ENCODE measurements at regions not wholly inside any gene's neighbourhood (a gene's known extent, or its start where the extent isn't known, plus 50 kb on each side); places are given as distances from the start of the nearest gene placed in this dataset.

DNA sequence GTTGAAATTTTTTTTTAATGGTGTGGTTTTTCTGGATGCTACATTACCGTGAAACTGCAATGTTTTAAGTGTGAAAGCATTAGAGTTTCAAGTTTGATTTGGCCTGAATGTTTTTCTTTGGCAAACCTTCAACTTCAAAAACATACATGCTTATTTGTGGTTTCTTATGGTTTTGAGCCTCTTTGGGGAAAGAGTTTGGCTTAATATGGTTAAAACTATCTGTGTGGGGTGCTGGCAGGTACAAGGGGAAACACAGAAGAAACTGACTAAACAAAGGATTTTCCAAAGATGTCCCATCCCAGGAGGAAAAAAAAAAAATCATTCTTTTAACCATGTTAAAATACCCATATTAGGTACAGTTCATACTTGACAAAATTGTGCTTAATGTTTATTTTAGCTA is 121.1 kb downstream of the HGF start:
- FAIRE-seq: no peak

DNA sequence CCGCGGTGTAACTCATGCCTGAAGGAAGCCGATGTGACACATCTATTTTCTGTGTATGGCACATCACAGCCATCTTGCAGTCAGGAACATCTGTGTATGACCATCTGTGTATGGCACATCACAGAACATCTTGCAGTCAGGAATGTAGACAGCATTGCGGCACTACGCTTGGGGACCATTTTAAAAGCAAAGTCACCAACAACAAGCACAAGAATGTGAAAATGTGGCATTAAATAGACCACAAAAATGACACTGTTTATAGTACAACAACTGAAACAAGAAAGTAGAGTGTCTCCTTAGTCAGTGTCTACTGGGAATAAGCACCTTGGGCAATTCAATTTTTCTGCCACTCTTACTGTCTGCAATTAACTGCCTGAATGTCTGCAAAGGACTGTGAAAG is 124.4 kb downstream of the HGF start:
- no peak for FAIRE-seq

DNA sequence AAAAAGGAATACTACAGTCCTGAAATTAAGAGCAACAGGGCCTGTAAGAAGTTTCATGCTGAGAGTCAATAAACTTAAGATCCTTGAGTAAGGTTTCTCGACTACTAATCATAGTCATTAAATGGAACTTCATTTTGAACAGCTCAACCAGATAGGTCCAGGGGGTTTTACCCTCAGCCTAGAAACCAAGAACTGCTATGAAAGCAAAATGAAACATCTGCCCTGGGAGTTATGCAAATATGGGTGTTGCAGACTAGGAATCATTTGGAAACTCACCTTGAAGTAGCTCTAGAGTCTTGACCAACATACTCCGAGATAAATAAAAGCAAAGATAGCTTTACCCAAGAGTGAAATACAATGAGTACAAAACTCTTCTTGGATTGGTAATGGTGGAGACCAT is 128.0 kb downstream of the HGF start:
- no peak for FAIRE-seq

DNA sequence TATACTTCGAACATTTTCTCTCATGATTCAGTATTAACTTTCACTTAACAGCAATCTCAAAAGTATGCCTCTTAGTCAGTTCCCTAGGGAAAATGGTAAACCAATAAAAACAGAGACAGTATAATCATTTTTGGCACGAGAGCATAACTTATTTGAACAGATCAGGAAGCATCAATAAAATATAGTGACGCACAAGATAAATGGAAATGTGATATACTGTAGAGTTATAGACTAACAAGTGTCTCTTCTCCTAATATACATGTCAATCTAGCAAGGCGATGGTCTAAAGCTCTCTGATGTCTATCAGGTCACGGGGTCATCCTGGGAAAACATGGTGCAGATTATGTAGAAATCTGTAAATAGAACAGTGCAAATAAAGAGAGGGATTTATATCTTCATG is 131.6 kb downstream of the HGF start:
- FAIRE-seq: no peak

DNA sequence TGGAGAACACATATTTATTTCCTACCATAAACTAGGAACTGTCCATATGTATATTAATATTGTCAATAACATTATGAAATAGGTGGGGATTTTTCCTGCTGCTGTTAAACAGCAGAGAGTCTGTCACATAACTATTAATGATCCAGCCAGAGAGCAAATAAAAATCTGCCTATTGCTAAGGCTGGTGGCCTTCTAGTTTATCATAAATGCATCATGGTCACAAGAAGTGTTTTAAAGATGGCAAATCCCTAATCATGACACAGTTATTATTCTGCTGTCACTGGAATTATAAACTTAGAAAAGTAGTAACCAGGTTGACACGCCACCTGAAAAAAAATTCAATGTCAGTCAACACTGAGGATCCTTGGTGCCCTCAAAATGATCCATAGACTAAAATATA is 132.3 kb downstream of the HGF start:
- FAIRE-seq: no peak

DNA sequence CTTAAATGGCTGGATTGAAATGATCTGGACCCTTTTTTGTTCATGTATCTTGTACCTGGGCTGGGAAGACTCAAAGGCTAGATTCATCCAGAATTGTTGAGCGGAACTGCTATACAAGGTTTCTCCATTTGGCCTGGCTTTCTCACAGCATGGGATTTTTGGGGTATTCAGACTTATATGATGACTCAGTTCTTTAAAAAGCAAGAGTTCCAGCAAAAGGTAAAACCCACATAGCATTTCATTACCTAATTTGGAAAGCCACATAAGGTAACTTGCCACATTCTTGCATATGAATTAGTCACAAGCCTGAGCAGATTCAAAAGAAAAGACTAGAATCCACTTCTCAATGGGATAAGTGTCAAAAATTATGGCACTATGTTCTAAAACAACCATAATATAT is 137.4 kb downstream of the HGF start:
- FAIRE-seq: no peak

DNA sequence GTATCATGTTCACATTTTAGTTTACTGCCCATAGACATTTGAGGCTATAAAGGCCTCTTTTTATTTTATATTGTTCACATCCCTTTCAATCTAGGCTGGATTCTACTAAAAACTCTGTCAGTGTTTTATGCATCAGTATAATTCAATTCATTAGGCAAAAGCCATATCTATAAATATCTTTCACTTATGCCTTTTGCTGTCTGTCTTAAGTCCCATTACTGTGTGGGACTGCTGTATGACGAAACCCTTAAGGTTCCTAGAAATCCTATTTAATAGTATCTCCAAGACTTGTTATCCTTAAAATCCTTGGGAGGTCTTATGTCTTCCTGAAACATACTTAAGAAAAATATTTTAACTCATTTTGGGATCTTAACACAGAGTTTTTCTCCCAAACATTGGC is 139.2 kb downstream of the HGF start:
- FAIRE-seq: no peak

DNA sequence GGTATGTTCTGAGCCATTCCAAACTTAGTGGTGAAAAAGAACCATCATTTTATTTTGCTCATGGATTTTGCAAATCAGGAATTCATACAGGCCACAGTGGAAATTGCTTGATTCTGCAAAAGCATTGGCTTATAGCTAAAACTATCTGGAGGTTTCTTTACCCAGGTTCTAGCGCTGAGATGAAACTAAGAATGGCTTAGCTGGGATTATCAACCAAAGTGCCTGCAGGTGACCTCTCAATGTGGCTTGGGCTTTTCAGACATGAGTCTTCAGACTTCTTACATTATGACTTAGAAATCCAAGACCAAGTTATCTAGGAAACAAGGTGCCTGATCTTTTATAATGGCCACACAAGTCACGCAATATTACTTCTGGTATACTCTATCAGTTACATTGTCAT is 140.1 kb downstream of the HGF start:
- no peak for FAIRE-seq

DNA sequence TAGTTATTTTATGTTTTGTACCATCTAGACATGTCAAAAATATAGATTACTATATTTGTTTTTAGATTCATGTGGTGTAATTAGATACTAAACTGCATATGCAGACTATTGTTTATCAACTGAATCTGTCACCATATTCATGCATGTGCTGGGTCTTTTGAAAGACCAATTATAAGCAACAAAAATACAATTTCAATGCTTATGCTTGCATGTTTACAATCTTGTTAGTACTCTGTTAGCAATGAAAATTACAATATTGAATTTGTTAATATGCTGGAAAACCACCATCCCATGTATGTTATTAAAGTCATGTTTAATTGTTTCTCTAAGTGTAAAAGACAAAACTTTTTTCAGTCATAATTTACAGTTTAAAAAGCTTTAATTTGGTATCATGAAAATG is 140.9 kb downstream of the HGF start:
- FAIRE-seq: peak; percentile 64

DNA sequence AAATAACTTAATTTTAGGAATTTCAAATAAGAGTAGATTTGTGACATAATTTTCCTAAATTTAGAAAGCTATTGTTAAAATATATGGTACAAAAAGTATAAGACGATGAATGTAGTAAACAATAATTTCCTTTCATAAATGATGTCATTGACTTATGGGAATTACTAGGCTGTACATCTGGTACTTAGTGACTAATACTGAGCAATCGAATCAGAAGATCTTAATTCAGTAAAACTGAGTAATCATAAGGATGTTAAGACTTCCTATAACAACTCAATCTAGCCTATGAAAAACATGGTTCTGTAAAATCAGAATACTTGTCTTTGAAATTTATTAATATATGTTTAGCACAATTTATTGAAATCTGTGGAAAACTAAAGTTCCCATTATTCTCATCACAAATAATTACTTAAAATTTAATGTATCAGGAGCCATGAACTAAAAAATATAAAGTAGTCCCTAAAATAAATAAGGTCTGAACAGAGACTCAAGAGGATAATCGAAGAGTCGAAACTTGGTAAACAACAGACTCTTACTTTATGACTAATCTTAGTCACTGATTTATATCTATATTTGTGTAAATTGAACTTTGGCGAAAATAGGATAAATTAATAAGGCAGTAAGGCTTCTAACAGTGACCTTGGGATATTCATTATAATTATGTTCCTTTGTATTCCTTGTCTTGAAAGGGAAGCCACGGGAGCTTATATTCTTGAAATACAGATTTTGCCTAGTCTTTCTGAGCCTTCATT is 142.1 kb downstream of the HGF start:
- FAIRE-seq: no peak

DNA sequence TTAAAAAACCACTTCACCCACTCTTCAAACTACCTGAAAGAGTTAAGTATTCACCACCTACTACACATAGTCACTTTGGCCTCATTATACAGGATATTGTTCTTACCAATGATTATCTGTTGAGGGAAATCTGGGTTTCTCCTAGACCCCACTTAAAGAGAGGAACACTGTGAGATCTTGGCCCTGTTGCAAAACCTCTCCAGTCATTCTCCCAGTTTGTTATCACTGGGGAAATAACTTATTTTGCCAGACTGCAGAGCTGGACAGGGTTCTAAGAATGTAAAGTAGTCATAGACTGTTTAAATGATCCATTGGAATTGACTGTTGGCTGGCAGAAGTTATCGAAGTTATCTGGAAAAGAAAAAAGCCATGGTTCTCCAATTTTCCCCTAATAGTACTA is 143.8 kb downstream of the HGF start:
- FAIRE-seq: no peak

DNA sequence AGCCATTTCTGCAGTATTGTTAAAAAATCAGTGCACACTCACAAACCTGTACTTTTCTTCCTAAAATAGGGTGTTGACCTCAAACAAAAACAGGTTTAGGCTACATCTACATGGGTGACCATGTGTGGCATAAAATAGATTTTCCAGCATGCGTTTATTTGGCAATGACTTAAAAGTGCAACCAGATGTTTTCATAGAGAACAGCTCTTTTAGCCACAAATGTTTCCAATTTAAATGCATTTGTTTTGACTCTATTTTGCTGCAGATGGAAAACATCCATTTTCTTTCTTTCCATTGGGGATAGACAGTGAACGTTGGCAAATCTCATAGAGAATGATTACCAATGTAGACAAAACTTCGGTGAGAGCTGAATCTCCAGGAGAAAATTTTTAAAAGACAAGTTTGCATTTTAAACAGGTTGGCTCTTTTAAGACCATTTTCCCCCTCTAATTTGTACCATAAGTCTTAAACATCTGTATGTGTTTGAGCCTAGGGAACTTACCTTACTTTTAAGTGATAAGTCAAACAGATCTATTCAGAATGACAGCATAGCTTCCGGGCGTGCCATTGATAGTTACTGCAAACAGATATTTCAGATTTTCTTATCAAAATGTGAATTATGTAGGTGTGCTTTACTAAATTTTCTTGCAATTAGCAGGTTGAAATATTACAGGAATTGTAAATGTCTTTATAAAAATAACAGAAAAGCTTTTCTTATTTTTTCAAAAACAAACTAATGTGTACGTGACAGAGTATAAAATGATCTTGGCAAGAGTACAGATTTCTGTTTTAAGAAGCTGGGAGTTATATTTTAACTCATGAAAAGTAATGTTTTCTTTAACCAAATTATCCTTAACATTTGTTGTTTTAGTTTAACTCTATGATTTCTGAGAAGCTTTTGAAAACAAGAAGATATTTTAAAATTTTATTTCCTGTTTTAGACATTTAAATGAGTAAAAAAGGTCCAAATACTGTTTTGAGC is 144.9 kb downstream of the HGF start:
- no peak for FAIRE-seq

DNA sequence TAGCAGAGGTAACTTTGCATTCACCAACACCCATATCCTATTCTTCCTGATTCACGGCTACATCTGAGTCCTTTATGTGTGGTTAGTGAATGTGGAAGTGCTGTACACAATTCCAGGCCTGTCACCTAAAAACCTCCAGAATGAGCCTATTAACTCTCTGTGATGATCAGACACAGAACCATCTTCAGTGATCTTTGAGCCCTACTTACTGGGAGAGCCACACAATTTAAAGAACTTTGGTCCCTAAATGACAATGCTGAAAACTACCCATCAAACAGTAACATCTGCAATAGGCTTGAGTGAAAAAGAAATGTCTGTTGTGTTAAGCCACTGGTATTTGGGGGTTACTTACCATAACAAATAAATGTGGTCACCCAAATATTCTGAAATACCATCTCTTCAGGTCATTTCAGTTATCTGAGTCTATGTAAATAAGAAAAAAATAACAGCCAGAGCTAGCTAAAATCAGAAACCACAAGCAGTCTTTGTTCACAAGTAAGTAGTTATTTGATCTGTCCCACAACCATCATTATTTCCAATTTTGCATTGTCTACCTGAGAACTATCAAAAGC is 145.7 kb downstream of the HGF start:
- FAIRE-seq: no peak

DNA sequence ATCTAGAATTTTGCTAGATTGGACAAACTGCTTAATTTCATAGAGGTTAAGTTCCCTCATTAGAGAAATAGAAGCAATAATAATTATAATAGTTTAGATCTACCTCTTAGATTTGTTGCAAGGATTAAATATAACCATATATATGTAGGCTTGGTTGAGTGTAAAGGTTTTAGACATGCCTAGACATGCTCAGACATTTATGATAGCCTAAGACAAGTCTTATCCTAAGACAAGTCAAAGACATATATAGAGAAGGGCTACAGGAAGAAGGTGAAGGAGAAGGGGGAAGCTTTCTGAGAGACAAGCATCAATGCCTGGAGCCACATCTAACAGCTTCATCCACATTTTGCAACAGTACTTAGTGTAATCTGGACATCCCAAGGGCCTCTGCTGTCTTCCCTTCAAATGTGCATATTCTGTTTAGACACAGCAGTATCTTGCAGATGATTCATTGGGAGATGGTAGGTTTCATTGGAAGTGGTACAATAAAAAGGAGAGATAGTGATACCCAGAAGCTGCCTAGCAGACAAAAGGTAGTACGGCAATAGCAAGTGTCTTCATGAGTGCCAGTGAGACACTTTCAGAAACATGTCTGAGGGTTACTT is 146.5 kb downstream of the HGF start:
- no peak for FAIRE-seq

DNA sequence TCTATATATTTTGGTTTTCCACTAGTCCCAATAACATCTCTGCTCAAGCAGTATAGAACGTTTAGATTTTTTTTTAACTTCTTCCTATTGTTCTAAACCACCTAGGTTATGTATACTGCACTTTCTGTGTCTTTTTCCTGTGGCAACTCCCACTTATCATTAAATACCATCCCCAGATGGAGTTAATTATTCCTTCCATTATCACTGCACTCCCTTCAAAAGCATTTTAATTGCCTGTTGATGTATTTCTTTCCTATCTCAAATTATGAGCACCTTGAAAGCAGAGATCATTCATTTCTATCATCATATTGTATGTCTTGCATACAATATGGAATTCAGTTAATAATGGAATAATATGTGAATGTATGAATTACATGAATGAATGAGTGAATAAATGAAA is 148.0 kb downstream of the HGF start:
- FAIRE-seq: no peak

DNA sequence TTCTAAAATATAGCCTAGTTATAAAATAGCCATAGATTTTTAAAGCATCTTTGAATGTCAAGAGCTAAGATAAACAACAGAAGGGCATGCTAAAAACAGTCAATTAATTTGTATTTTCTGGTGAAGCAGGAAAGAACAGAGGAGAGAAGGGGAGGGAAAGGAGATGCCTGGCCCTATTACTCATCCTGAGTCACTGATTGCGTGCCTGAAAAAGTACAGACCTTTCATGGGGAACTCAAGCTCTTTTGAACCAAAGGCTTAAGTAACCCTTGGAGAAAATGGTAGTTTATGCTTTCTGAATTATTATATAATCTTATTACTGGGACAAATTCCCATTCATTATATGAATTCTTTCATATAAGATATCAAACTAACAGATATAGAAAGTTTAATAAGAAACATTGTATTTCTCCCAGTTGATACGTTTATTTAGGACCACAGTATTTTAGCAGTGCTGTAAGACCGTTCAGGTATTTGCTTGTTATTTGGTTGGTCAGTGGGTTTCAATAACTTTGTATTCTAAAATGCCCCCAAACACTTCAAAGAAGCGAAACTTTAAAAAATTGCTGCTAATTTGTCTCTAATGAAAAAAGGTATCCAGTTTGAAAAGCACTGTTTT is 151.3 kb downstream of the HGF start:
- no peak for FAIRE-seq

DNA sequence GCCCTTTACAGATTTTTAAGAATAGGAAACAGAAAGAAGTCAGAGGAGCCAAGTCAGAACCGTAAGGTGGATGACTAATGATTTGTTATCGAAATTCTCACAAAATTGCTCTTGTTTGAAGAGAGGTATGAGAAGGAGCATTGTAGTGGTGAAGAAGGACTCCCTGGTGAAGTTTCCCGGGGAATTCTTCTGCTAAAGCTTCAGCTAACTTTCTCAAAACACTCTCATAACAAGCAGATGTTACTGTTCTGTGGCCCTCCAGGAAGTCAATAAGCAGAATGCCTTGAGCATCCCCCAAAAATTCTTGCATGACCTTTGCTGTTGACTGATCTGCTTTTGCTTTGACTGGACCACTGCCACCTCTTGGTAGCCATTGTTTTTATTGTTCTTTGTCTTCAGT is 152.9 kb downstream of the HGF start:
- FAIRE-seq: no peak

DNA sequence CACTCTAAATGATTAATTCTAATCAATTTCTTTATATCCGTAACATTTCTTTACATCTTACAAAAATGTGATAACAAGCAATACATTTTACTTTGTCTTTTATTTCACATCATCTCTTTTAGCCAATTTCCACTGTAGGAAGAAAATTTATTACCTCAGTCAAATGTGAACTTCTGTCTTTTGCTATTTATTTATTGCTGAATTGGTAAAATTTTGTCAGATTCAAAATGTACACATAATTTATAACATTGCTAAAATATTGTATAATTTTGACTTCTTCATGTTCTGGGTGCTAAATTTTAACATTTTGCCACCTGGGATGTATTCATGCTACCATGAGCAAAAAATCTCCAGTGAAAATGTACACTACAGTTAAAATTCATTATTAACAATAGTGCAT is 158.0 kb downstream of the HGF start:
- no peak for FAIRE-seq

DNA sequence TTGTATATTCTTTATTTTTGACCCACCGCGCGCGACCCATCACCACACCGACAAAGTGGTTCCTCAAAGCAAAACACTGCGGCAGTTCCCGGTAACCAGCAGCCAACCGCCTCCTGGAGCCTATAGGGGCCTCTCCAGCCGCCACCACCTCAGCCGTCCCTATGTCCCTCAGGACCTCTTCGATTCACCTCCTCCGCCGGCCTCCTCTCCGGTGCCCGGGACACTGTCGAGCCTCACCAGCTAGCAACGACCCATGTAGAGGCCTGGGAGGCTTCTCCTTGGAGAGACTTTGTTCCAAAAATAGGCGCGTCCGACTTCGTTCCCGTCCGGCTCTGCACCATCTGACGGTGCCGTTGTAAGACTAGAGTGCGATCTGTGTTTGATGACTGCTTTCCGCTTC is 158.8 kb downstream of the HGF start:
- FAIRE-seq: no peak

DNA sequence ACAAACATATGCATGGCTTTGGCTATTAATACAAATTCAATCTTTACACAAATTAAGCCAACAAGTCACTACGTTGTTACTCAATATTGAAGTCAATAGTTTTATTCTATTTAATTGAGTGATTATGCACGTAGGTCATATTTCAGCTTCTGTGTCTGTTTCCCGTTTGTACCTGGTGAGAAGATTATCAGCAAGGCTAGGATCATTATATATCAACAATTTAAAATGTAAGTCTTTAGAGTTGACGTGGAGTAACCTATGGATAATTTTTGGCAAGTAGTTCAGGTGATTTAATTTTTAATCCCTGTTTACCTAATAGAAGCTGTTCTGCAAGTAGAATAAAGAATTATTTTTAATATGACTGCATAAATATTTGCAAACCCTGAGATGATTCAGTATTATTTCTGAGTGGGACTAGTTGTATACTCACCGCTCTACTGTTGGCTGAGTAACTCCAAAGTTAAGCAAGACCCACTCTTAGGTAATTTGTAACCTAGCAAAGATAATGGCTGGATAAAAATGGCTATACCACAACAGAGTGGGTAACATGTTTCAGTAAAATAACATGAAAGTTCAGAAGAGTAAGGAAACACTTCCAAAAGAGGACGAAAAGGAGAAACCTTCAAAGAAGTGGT is 161.0 kb downstream of the HGF start:
- no peak for FAIRE-seq

DNA sequence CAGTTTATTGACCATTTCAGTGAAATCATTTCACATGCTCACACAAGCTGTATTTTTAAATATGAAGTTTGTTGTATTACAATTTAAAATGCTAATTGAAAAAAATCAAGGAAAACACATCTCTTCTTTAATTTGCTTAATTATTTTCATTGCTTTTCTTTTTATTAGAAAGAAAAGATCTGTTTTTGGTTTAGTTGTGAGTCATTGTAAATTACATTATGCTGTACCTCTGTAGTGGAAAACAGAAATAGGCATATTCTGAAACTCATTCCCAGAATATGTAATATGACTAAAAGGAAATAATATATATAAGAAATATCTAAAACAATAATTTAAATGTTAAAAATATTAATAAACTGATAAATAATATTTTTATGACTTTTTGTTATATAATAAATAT is 161.9 kb downstream of the HGF start:
- FAIRE-seq: peak; percentile 69

DNA sequence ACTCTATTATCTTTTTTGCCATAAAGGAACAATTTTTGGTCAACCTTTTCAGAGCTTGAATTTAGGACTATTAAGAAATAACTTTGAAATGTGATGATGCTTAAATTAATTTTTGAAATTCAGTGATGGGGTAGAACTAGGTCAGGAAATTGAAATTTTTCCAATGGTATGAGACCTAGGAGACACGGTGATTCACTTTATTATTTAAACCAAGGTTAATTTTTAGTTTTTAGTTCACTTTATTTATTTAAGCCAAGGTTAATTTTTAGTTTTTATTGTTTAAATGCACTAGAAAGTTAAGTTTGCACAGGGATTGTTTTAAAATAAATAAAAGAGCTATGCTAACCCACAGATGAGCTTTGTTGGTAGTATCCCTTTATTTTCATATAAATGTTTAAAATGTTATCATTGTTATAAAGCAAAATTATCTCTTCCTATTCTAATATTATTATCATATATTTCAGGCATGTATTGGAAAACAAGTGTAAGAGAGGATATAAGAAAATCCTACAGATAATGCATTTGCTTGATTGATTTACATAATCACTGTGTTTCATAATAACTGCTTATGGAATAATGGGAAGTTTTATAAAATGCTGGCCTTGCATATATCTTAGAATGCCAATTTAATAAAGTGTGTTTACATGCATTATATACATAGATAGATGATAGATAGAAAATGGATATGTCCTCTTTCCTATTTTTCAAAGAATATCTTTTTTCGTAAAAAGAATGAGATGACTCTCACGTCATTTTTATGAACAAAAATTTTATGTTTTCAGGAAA is 163.6 kb downstream of the HGF start:
- FAIRE-seq: no peak
